ENCODE measurements at regions not wholly inside any gene's neighbourhood (a gene's known extent, or its start where the extent isn't known, plus 50 kb on each side); places are given as distances from the start of the nearest gene placed in this dataset.

DNA sequence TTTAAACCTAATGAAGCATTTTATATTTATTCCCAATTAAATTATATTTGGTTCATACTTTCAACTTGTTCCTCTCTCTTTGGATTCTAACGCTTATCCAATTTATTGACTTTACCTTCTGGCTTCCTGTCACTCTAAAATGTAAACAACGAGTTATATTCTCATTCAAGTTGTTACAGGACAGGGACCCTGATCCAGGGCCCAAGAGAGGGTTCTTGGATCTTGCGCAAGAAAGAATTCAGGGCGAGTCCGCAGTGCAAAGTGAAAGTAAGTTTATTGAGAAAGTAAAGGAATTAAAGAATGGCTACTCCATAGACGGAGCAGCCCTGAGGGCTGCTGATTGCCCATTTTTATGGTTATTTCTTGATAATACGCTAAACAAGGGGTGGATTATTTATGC lies 405.6 kb upstream of the API5 start:
- TF ChIP-seq, protein P1, sequence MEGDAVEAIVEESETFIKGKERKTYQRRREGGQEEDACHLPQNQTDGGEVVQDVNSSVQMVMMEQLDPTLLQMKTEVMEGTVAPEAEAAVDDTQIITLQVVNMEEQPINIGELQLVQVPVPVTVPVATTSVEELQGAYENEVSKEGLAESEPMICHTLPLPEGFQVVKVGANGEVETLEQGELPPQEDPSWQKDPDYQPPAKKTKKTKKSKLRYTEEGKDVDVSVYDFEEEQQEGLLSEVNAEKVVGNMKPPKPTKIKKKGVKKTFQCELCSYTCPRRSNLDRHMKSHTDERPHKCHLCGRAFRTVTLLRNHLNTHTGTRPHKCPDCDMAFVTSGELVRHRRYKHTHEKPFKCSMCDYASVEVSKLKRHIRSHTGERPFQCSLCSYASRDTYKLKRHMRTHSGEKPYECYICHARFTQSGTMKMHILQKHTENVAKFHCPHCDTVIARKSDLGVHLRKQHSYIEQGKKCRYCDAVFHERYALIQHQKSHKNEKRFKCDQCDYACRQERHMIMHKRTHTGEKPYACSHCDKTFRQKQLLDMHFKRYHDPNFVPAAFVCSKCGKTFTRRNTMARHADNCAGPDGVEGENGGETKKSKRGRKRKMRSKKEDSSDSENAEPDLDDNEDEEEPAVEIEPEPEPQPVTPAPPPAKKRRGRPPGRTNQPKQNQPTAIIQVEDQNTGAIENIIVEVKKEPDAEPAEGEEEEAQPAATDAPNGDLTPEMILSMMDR (IDR thresholded peaks at IDR 0.05; ENCODE audit: borderline replicate concordance, extremely low read depth, low read length, poor library complexity, severe bottlenecking), result no peak
- no peak for TF ChIP-seq EZH2 (IDR thresholded peaks at IDR 0.05; ENCODE audit: borderline replicate concordance, low read depth, low read length, severe bottlenecking)

Data from DND-41 (cell line).